GM18502 (cell line): ENCODE measurements at regions not wholly inside any gene's neighbourhood (a gene's known extent, or its start where the extent isn't known, plus 50 kb on each side); places are given as distances from the start of the nearest gene placed in this dataset.

Experiments used
- ATAC-seq: cut with Tn5 transposase; IDR thresholded peaks from one replicate; pipeline ENCODE4 v1.9.1; 2021; ENCODE audit warnings: mild to moderate bottlenecking; ENCODE audit not compliant: unreplicated experiment, poor library complexity

DNA sequence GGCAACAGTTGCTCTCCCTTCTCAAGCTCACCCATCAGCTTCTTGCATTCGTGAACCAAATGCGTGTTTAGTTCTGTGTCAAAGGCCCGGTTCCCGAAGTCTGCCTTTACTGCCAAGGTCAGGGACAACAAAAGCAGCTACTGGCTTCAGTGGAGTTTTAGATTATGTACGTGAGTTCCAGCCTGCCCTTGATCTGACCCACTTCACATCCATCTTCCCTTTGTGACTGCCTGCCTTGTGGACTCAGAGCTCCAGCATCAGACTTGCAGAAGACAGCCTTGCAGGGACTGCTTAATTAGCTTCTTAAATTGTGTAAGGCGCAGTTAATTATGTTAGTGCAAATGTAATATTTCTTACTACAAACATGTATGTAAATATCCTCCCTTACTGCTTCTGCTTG is 774.7 kb upstream of the EDIL3 start:
- no peak for ATAC-seq

DNA sequence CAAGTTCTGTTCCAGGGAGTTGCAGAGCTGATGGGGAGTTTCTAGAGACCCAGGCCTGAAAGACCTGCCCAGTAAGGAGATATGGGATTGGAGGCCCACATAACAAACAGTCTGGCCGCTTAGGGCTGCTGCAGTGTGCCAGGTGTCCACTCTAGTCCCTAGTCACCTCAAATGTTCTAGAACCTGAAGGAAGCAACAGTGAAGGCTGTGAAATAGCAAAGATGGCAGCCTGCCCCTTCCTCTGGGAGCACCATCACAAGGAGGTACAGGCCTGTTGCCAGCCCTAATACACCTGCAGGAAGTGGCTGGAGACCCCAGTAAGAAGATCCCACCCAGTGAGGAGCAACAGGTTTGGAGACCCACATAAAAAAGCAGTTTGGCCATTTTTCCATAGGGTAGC is 783.8 kb upstream of the EDIL3 start:
- ATAC-seq: no peak

DNA sequence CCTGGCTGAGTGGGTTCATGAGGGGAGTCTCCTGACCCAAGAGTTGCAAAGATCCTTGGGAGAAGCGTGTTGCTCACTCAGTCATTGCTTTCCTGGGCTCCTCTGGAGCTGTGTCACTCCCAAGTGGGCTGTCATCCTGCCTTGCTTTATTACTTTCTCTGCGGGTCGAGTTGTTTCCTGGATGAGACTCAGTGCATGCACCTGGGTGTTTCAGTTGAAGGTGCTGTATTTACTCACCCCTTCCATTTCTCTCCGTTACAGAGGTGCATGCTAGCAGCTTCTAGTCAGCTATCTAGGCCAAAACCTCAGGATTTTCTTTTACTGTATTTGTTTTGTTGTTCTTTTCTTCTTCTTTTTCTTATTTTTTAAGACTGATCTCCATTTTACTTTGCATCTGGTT is 785.5 kb upstream of the EDIL3 start:
- no peak for ATAC-seq

DNA sequence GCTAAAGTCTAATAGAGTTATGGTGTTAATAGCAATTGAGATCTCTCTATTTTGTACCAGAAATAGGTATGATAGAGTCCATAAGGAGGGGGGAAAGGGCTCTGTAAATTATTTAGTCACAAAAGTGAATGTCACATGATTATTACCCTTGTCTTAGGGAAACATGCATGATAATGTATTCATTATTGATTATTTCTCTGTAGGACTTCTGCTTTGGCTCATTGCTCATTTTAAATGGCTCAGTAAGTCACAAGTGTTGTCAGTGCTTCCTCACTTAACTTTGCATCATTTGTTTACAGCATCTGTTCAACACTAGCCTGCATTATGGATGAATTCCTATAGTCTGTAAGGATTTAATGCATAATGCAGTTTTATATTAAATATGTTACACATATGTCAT is 788.8 kb upstream of the EDIL3 start:
- ATAC-seq: no peak

DNA sequence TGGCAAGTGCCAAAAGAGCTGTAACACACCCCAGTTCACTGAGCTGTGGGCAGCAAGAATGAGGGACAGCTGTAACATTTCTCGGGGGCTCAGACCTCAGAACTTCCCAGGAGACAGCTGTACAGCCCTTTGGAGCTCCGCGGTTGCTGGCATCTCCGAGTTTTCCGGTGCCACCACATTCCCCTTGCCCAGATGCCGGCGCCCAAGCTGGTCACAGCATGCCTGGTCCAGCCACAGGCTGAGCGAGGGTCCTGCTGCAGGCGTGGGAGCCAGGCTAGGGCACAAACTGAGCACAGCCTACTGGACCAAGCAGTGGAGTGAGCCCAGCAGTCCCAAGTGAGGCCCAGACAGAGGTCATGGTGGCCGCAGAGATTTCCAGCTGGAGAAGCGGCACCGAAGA is 797.7 kb upstream of the EDIL3 start:
- ATAC-seq: no peak

DNA sequence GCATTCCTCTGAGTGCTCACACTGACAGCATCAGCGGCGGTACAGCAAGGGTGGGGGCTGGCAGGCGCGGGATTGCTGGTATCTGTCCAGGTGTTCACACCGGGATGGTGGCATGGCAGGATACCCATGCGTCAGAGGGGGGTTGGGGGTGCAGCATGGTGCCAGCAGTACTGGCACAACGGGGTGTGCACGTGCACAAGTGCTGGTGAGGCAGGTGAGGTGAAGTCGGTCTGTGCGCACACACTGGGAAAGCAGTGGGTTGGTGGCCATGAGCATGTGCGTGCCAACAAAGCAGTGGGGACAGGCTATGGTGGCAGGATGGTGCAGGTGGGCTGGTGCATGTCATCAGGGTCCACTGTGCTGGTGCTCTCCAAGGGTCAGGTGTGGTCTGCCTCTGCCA is 819.6 kb upstream of the EDIL3 start:
- no peak for ATAC-seq

DNA sequence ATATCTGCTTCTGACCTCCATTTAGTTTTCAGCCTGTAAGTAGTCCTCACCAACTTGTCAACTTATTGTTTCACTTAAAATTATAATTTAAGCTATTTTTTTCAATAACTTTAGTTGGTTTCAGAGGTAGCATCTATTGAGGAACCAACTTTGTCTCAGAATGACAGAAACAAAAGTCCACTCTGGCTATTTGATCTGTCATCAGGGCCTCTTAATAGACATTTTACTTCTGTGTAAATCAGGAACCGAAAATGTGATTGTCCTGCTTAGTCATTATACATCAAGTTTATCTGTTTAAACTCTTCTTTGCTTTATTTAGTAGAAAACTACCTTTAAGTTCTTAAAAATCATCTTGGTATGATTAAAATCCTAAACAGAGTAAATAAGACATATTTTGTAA is 820.8 kb upstream of the EDIL3 start:
- no peak for ATAC-seq

DNA sequence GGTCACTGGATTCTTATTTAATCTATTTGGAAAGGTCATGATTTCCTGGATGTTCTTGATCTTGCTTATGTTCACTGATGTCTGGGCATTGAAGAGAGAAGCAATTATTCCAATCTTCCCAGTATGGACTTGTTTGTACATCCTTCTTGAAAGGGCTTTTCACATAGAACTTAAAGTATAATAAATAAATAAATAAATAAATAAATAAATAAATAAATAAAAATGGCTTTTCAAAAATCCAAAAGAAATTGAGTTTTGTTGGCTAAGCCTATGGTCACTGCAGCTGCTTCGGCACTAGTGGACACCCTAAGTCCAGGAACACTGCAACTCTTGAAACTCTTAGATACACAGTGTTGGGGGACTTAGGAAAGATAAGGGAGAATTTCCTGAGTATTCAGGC is 840.7 kb upstream of the EDIL3 start:
- no peak for ATAC-seq

DNA sequence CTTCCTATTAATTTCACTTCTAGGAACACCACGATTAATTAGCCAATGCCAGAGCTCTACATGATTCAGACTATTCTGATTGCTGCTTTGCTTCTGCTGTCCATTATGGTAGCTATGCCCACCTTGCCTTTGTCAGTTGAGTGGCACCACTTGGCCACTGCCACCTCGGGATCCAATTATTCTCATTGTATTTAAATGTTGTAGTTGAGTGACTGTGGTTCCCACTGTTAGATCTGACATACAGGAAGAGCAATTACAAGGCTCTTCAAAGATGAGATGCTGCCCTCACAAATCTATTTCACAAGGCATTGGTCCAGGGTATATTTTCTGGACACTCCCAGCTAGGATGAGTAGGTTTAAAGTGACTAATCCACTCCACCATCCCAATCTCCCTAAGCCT is 864.5 kb upstream of the EDIL3 start:
- no peak for ATAC-seq

DNA sequence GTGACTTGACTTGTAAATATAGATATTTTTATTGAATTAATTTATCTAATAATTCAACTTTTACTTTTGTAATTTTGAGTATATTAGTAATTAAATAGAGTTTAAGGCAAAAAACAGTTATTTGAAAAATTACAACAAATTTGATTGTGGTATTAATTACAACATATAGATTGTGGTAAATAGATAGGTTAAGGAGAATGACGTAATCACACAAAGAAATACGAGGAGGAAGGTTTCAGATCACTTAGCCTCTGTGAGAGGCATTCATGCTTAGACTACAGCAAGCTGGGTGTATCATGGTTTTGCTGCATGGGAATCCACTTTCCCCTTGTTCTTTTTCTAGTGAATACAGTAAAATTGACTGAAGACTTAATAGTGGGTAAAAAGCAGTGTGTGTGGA is 878.4 kb upstream of the EDIL3 start:
- no peak for ATAC-seq

DNA sequence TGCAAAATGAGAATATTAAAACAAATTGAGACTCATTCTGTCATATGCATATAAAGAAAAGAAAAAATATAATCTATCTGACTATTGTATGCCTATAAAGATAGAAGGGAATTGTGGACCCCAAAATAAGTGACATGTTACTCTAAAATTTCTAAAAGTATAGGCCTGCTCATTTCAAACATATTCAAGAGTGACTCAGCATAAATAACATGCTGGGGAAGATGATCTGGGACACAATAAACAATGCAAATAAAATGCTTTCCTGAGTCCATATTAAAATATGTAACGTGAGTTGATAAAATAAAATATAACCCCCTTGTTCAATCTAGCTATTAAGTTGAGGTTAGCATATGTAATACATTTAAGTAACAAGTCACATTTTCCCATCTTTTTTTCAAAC is 882.0 kb upstream of the EDIL3 start:
- ATAC-seq: no peak

DNA sequence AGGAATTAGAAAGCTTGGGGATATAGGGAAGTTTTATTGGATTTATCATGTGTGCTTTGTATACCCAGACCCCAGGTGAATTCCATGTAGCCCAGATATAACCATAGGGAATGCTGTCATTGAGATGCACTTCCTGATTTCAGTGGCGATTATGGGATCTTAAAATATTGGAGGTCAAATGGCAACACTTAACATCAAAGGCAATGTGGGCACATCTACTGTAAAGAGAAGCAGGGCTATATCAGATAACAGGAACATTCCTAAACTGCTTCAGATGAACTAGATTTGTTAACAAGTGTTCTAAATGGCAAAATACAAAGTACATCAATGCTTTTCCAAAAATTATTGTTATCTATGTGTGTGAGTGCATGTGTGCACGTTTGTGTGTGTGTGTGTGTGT is 883.5 kb upstream of the EDIL3 start:
- no peak for ATAC-seq

DNA sequence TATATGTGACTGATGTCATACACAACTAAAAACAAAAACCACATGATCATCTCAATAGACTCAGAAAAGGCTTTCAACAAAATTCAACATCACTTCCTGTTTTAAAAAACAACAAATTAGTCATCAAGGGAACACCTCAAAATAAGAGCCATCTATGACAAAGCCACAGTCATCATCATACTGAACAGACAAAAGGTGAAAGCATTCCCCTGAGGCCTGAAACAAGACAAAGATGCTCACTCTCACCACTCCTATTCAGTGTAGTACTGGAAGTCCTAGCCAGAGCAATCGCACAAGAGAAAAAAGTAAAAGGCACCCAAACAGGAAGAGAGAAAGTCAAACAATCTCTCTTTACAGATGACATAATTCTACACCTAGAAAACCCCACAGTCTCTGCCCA is 893.5 kb upstream of the EDIL3 start:
- no peak for ATAC-seq

DNA sequence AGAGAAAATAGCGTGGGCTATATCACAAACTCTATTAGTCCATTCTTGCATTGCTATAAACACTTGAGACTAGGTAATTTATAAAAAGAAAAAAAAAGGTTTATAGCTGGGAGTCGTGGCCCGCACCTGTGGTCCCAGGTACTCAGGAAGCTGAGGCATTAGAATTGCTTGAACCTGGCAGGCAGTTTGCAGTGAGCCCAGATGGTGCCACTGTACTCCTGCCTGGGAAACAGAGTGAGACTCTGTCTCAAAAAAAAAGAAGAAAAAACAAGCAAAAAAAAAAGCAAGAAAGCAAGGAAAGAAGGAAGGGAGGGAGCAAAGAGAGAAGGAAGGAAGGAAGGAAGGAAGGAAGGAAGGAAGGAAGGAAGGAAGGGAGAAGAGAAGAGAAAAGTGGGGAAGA is 904.2 kb upstream of the EDIL3 start:
- ATAC-seq: no peak

DNA sequence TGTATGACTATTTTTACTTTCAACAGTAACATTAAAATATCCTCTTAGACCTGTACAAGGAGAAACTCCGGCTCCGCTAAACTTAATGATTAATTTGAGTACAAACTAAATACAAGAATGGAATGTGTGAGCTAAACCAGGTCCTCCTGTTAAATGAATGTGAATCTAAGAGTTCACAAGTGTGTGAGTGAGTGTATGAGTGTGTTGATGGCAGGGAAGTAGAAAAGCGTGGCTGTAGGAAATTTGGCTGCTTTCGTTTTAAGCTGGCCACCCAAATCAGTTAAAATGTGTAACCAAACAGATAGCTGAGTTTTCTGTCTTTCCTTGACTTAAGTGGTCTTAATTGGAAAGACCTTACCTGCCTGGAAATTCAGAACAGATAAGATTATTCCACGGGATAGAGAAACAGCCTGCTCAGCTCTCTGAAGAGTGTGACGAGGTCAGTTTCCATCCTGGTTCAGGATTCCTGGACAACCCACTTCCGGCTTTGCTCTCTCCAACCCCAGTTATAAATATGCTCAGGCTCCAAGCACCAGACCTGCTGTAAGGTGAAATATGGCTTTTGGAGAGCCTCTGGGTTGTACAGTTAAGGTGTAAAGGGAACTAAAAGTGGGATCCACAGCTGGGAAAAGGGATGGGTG is 908.6 kb upstream of the EDIL3 start:
- ATAC-seq: no peak

DNA sequence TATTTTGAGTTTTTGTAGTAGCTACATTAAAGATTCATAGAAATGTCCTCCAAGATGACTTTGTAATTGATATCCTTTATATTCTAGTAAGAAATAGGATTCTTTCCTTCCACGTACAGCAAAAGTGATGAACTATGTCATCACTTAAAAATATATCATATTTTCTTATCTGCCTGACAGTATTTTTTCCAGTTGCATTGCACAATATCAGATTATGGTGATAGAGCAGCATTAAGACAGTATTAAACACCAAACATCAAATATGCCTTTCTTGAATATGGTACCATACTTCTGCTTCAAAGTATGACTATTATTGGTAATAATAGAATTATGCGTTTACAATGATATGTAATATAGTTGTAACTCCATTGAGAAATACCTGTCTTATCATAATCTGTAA is 919.8 kb upstream of the EDIL3 start:
- no peak for ATAC-seq

DNA sequence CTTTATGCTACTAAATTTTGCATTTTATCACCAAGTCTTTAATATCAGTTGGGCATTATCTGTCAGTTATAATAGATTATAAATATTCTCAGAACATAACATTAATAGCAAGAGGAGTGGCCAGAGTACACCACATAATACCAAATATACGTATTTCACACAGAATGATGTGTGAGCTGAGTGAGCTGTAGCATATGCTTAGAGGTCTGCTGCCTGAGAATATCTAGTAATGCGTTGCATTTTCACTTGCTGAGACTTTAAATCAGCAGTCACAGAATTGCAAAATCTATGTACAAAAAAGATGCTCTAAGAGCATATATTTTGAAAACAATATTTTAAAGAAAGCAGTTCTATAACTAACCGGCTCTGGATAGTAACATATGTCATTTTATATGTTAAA is 921.1 kb upstream of the EDIL3 start:
- ATAC-seq: no peak

DNA sequence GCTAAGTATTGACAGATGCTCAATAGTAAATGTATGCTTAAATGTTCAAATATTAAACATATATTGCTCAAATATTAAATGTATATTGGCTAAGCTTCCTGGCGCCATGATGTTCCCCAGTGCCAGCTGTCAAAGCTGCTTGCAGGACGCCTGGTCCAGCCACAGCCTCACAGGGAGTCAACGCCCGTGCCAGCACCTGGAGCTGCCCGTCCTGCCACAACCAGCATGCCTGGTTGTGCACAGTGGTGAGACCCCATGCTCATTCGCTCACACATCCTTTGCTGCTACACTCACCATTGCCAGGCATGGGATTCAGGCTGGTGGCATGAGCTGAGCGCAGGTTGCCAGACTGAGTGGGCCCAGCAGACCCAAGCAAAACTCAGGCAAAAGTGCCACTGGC is 926.9 kb upstream of the EDIL3 start:
- ATAC-seq: no peak

DNA sequence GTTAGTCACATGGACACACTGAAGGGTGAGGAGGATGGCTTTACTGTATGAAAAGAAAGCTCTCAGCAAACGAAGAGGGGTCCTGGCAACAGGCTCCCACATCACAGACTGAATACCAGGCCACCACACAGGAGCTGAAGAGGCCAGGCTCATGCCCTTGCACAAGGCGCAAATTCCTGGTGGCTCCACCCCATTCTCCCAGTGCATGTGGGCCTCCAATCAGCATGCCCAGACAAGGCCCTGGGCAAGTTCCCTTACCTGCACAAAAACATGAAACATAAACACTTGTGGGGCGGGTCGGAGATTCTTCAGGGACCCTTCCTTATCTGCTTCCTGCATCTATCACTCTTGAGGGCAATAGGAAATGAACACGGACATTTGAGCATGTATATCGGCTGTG is 935.8 kb upstream of the EDIL3 start:
- ATAC-seq: no peak

DNA sequence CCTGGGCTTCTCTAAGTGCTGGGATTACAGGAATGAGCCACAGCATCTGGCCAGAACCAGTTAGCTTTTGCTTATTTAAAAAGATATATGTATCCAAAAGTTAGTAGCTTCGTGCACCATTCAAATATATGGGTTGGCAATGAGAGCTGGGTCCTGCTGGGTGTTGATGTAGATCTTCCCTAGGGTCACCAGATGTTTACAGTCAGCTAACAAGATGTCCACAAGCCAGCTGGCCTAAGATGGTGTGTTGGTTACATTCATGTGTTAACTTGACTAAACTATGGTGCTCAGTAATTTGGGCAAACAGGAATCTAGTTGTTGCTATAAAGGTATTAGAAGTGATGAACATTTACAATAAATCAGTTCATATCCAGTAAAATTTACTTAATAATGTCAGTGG is 948.6 kb upstream of the EDIL3 start:
- no peak for ATAC-seq

DNA sequence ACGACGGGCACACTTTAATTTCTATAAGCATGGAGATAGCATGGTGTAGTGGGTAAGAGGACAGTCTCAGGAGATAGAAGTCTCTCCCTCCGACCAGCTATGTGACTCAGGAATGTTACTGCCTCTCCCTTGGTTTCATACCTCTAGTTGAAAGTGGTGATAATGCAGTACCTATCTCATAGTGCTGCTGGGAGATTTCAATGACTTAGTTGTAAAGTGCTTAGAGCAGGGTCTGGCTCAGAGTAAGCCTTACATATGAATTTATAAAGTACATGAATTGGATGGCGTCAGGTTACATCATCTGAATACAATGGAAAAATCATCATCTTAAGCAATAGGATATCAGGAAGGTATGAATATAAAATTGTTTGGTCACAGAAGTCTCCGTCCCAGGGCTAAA is 952.8 kb upstream of the EDIL3 start:
- ATAC-seq: no peak

DNA sequence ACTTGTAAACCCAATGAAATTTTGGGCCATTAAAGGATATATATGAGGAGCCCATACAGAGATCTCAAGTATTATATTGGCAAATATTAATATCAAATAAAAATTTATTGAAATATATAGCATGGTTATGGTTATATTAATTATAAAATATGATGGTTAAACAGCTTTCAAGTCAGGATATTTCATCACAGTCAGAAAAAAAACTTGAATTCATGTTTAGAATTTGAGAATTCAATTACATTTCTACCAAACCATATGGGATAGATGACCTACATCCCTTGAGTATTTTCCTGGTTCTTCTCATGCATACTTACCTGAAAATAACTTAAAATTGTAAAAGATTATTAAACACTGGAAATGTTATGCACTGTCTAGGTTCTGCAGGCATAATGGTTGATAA is 956.1 kb upstream of the EDIL3 start:
- ATAC-seq: no peak

DNA sequence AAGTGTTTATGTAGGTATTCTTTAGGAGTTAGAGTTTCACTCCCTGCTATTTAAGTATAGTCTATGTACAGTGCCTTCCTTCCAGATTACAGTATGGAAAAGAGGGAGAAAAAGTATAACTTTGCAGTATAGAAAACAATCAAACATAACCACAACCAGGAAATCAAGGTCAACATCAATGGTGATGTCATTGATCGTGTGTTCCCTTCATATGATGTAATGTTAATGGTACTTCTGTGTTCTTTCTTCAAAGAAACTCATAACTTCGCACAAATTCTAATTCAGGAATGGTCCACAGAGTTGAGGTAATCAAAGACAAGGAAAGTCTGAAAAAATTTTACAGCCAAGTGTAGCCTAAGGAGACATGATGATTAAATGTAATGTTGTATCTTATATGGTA is 961.1 kb upstream of the EDIL3 start:
- no peak for ATAC-seq
